GM12865 (cell line): ENCODE measurements at regions not wholly inside any gene's neighbourhood (a gene's known extent, or its start where the extent isn't known, plus 50 kb on each side); places are given as distances from the start of the nearest gene placed in this dataset.

Experiments used
- DNase-seq: peaks from one replicate; pipeline ENCODE4 v3.0.0; 2010; ENCODE audit warnings: low read depth
- H3K4me3 ChIP-seq: 2 replicates; pipeline ENCODE4 v1.5.1; 2011; ENCODE audit warnings: mild to moderate bottlenecking, low read depth, low read length, control low read depth
- CTCF ChIP-seq: IDR thresholded peaks from 2 replicates; pipeline ENCODE4 v1.5.1; 2011; ENCODE audit warnings: low read length, control low read depth, low read depth, inconsistent platforms; ENCODE audit not compliant: insufficient read depth; ENCODE audit errors: missing control alignments

- H3K4me3 ChIP-seq, result no peak overlapping the region
- TF ChIP-seq CTCF, result no peak
- no peak for DNase-seq
Observed at GRCh38 chr14:37939442-37940028, 268.2 kb upstream of the SSTR1 start.

GRCh38 chr14:37945959-37946358 lies 261.7 kb upstream of the SSTR1 start:
- no peak for DNase-seq
- no peak for TF ChIP-seq CTCF
- H3K4me3 ChIP-seq, result no peak overlapping the region

GRCh38 chr14:37946819-37947218 lies 260.9 kb upstream of the SSTR1 start:
- H3K4me3 ChIP-seq, result no peak overlapping the region
- DNase-seq, result no peak
- TF ChIP-seq CTCF, result no peak

DNA sequence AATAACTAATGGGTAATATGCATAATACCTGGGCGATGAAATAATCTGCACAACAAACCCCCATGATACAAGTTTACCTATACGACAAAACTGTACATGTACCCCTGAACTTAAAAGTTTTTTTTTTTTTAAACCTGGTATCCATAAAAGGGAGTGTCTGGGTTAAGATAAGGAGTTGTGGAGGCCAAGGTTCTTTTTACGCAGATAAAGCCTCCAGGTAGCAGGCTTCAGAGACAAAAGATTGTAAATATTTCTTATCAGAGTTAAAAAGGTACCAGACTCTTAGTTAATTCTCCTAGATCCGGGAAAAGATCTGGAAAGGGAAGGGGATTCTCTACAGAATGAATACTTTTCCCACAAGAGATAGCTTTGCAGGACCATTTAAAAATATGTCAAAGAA lies 259.4 kb upstream of the SSTR1 start:
- no peak for TF ChIP-seq CTCF
- no peak overlapping the region for H3K4me3 ChIP-seq
- no peak for DNase-seq

DNA sequence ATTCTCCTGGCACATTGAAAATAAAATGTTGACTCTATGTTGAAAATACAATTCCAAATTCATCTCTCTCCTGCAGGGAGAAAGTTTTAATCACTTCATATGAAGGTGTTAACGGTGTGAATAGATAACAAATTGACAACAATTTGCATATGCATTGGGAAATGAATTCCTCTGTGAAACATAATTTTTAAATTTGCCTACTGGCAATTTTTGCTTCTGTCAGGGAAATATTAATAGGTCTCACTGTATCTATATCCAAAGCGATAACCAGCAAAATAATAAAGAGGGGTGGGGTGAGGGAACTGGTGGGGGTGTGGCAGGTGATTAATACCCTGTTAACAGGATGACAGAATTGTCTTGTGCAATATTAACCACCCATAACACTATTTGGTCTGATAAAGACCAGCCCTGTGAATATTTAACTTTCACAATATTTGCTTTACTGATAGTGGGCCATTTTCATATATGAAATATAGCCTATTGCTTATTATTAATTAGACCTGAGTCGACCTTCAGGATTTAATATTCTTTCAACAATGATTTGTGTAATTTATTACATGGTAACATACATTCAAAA lies 239.0 kb upstream of the SSTR1 start:
- no peak overlapping the region for H3K4me3 ChIP-seq
- DNase-seq, result no peak
- no peak for TF ChIP-seq CTCF

DNA sequence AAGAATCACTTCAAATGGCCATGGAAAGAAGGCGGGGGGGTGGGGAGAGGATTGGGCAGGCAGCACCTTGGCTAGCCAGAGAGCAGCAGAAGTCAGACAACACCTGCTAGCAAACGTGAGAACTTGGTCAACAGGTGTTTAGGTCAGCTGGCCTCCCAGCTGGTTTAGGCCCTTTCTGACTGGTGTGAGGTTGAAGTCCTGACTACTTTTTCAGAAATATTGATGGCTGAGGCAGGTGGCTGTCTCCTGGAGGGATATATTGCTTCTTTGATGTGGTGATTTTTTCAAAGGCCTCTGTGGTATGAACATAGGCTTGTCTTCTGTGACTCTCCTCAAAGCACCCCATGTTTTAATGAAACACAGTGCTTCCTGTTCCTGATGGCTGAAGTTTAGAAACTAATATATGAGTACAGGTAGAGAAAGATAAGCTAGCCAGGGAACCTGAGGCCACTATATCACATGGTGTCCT lies 238.2 kb upstream of the SSTR1 start:
- TF ChIP-seq CTCF, result no peak
- DNase-seq, result no peak

GRCh38 chr14:37970696-37971095 lies 237.0 kb upstream of the SSTR1 start:
- no peak overlapping the region for H3K4me3 ChIP-seq
- TF ChIP-seq CTCF, result no peak
- DNase-seq, result no peak

More for the DNA sequence above, 238.2 kb upstream of the SSTR1 start:
- no peak overlapping the region for H3K4me3 ChIP-seq
